Mesenchymal stem cell (in vitro differentiated cells and primary cell): ENCODE measurements at regions not wholly inside any gene's neighbourhood (a gene's known extent, or its start where the extent isn't known, plus 50 kb on each side); places are given as distances from the start of the nearest gene placed in this dataset.

Experiments used
- DNase-seq: peaks from one replicate; pipeline ENCODE4 v3.0.0-alpha.2; 2013
- H2AFZ ChIP-seq: one replicate; pipeline ENCODE4 v1.6.1; 2013; ENCODE audit warnings: low read depth, mild to moderate bottlenecking, control low read depth, inconsistent platforms, low read length, moderate library complexity
- H2AK5ac ChIP-seq: 2 replicates; pipeline ENCODE4 v1.6.1; 2013; ENCODE audit warnings: low read length, moderate library complexity, mild to moderate bottlenecking, inconsistent platforms; ENCODE audit not compliant: severe bottlenecking
- H2BK120ac ChIP-seq: one replicate; pipeline ENCODE4 v1.6.1; 2013; ENCODE audit warnings: low read depth, mild to moderate bottlenecking, inconsistent platforms, low read length, moderate library complexity
- H2BK12ac ChIP-seq, 2 experiments: one replicate each; pipeline ENCODE4 v1.6.1; 2013; ENCODE audit warnings: inconsistent platforms in 2 of 2, low read length in 2 of 2, mild to moderate bottlenecking in 2 of 2, moderate library complexity in 2 of 2, control low read depth in 1 of 2
- H2BK15ac ChIP-seq: one replicate; pipeline ENCODE4 v1.6.1; 2013; ENCODE audit warnings: mild to moderate bottlenecking, low read depth, inconsistent platforms; ENCODE audit not compliant: poor library complexity, severe bottlenecking
- H2BK5ac ChIP-seq: 2 replicates; pipeline ENCODE4 v1.6.1; 2013; ENCODE audit warnings: low read depth, mild to moderate bottlenecking, low read length, control low read depth, inconsistent platforms; ENCODE audit not compliant: poor library complexity, severe bottlenecking
- H3K14ac ChIP-seq, 2 experiments: one replicate each; pipeline ENCODE4 v1.6.1; 2013; ENCODE audit warnings: inconsistent platforms in 2 of 2, low read length in 2 of 2, control low read depth in 1 of 2, mild to moderate bottlenecking in 1 of 2, moderate library complexity in 1 of 2
- H3K18ac ChIP-seq, 2 experiments: one replicate each; pipeline ENCODE4 v1.6.1; 2013; ENCODE audit warnings: inconsistent platforms in 2 of 2, low read length in 2 of 2, control low read depth in 1 of 2, low read depth in 1 of 2, mild to moderate bottlenecking in 1 of 2
- H3K23ac ChIP-seq, 2 experiments: one replicate each; pipeline ENCODE4 v1.6.1; 2013; ENCODE audit warnings: inconsistent platforms in 2 of 2, low read length in 2 of 2, mild to moderate bottlenecking in 2 of 2, moderate library complexity in 2 of 2, control low read depth in 1 of 2
- H3K27ac ChIP-seq: 2 replicates; pipeline ENCODE4 v1.5.1; 2013; ENCODE audit warnings: mild to moderate bottlenecking, moderate library complexity, low read length, control low read depth, inconsistent platforms; ENCODE audit not compliant: poor library complexity, severe bottlenecking
- H3K27me3 ChIP-seq, 2 experiments: 2 replicates each; pipeline versions ENCODE4 v1.6.1 to v1.7.0; 2013; ENCODE audit warnings: low read length in 2 of 2, mild to moderate bottlenecking in 2 of 2, moderate library complexity in 2 of 2, control low read depth in 1 of 2, inconsistent platforms in 1 of 2; ENCODE audit not compliant: control insufficient read depth in 1 of 2, insufficient read depth in 1 of 2
- H3K36me3 ChIP-seq, 2 experiments: 2 replicates each; pipeline versions ENCODE4 v1.6.1 to v1.7.0; 2013; ENCODE audit warnings: low read length in 2 of 2, control low read depth in 1 of 2, inconsistent platforms in 1 of 2, low read depth in 1 of 2, mild to moderate bottlenecking in 1 of 2; ENCODE audit not compliant: insufficient read depth in 2 of 2, control insufficient read depth in 1 of 2
- H3K4ac ChIP-seq, 2 experiments: one replicate each; pipeline ENCODE4 v1.6.1; 2013; ENCODE audit warnings: inconsistent platforms in 2 of 2, low read length in 2 of 2, mild to moderate bottlenecking in 2 of 2, moderate library complexity in 2 of 2, control low read depth in 1 of 2, low read depth in 1 of 2
- H3K4me1 ChIP-seq: 2 replicates; pipeline ENCODE4 v1.6.1; 2013; ENCODE audit warnings: low read depth, low read length, control low read depth; ENCODE audit not compliant: control insufficient read depth, insufficient read depth
- H3K4me2 ChIP-seq: 2 replicates; pipeline ENCODE4 v1.6.1; 2013; ENCODE audit warnings: low read length, mild to moderate bottlenecking, inconsistent platforms; ENCODE audit not compliant: poor library complexity, severe bottlenecking
- H3K4me3 ChIP-seq, 2 experiments: 2 replicates each; pipeline versions ENCODE4 v1.5.1 to v1.7.0; 2013; ENCODE audit warnings: low read length in 2 of 2, mild to moderate bottlenecking in 2 of 2, control low read depth in 1 of 2, low read depth in 1 of 2; ENCODE audit not compliant: insufficient read depth in 1 of 2
- H3K79me1 ChIP-seq: replicated peaks from 2 replicates; pipeline ENCODE4 v1.6.1; 2013; ENCODE audit warnings: mild to moderate bottlenecking, control low read depth, low read length, inconsistent platforms; ENCODE audit not compliant: poor library complexity, severe bottlenecking
- H3K9ac ChIP-seq: 2 replicates; pipeline ENCODE4 v1.7.0; 2013; ENCODE audit warnings: mild to moderate bottlenecking, low read length, moderate library complexity
- H3K9me3 ChIP-seq: 2 replicates; pipeline ENCODE4 v1.7.0; 2013; ENCODE audit warnings: mild to moderate bottlenecking, low read length; ENCODE audit not compliant: control insufficient read depth
- H4K8ac ChIP-seq: one replicate; pipeline ENCODE4 v1.6.1; 2013; ENCODE audit warnings: inconsistent platforms, mild to moderate bottlenecking, low read length, moderate library complexity
- H4K91ac ChIP-seq: one replicate; pipeline ENCODE4 v1.6.1; 2013; ENCODE audit warnings: mild to moderate bottlenecking, low read length, inconsistent platforms
- WGBS: methylation state at CpG from one replicate; pipeline ENCODE4 v1.1.7; 2013; ENCODE audit warnings: mixed read lengths; 5-methylcytosine and 5-hydroxymethylcytosine counted together

DNA sequence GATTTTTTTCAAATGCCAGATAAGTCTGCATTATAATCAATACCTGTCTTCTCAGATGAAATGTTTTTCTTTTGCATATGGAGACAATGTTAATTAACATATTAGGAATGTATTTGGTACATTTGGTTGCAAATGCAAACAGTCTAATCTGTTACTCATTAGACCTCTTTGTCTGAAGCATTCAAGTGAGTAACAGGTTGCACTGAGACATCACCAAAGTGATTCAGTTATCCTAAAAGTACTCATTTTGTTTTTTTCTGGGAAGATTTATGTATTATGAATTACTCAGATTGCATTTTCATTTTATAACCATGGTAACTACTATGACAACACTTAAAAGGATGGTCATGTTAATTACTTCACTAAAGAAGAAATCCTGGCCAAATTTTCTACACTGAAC is 513.6 kb downstream of the HTR7 start:
- Histone ChIP-seq H3K27me3 (peaks cover 0 to 2% of the 10 kb centered on the region in 2 experiments), H2AFZ (no peak overlapping the region), H2BK15ac (no peak overlapping the region), H3K4me1 (no peaks in the 10 kb centered on the region), H2BK5ac (no peak overlapping the region), H3K23ac (no peak overlapping the region), H2AK5ac (no peak overlapping the region), H3K9me3 (no peaks in the 10 kb centered on the region), H3K4ac (no peak overlapping the region), H3K36me3 (no peaks in the 10 kb centered on the region), H4K91ac (no peak overlapping the region), H3K14ac (no peak overlapping the region), H2BK120ac (no peak overlapping the region), H4K8ac (no peak overlapping the region), H3K4me2 (no peak overlapping the region), H3K9ac (no peak overlapping the region), H2BK12ac (no peak overlapping the region), H3K79me1 (no peaks in the 10 kb centered on the region), H3K18ac (no peak overlapping the region), H3K27ac (no peak overlapping the region), H3K4me3 (no peak overlapping the region)
- no peak for DNase-seq

DNA sequence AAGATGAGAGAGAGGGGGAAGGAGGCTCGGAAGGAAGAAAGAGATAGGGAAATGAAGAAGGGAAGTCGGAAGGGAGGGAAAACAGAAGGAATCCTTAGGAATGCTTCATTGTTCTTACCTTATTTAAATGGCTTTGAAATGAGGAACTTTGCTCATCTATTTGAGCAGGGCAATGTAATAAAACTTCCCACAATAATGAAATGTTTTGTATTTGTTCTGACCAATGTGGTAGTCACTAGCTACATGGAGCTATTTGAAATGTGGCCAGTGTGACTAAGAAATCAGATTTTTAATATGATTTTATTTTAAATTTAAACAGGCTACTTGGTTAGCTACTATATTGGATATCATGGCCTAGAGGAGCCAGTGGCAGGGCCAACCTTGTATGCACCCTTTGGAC is 510.6 kb downstream of the HTR7 start:
- no peaks in the 10 kb centered on the region for H3K9me3 ChIP-seq
- no peaks in the 10 kb centered on the region for H3K79me1 ChIP-seq
- H2AK5ac ChIP-seq: no peak overlapping the region
- H3K27ac ChIP-seq: no peak overlapping the region
- no peak overlapping the region for H3K23ac ChIP-seq
- H3K14ac ChIP-seq: no peak overlapping the region
- H3K36me3 ChIP-seq: no peaks in the 10 kb centered on the region
- 100% methylated on average over 1 of the region's 2 CpGs for WGBS
- H2BK120ac ChIP-seq: no peak overlapping the region
- H2BK5ac ChIP-seq: no peak overlapping the region
- no peak overlapping the region for H3K18ac ChIP-seq
- H3K9ac ChIP-seq: no peak overlapping the region
- H2AFZ ChIP-seq: no peak overlapping the region
- no peak overlapping the region for H2BK15ac ChIP-seq
- H2BK12ac ChIP-seq: no peak overlapping the region
- DNase-seq: no peak
- no peak overlapping the region for H3K4ac ChIP-seq
- no peak overlapping the region for H3K4me2 ChIP-seq
- H4K8ac ChIP-seq: no peak overlapping the region
- H3K4me1 ChIP-seq: no peaks in the 10 kb centered on the region
- H3K27me3 ChIP-seq: no peaks in the 10 kb centered on the region
- no peak overlapping the region for H3K4me3 ChIP-seq
- no peak overlapping the region for H4K91ac ChIP-seq

GRCh38 chr10:90350122-90350521 is 507.7 kb downstream of the HTR7 start:
- Histone ChIP-seq H3K14ac (no peak overlapping the region), H3K4me3 (no peak overlapping the region), H3K27ac (no peak overlapping the region), H4K8ac (no peak overlapping the region), H3K4me2 (no peak overlapping the region), H3K9ac (no peak overlapping the region), H3K23ac (no peak overlapping the region), H2BK120ac (no peak overlapping the region), H4K91ac (no peak overlapping the region), H2BK5ac (no peak overlapping the region), H3K9me3 (no peaks in the 10 kb centered on the region), H3K4me1 (no peaks in the 10 kb centered on the region), H3K18ac (no peak overlapping the region), H2AK5ac (no peak overlapping the region), H2BK15ac (no peak overlapping the region), H3K4ac (no peak overlapping the region), H3K27me3 (no peaks in the 10 kb centered on the region), H2BK12ac (no peak overlapping the region), H3K36me3 (no peaks in the 10 kb centered on the region), H2AFZ (no peak overlapping the region), H3K79me1 (no peaks in the 10 kb centered on the region)
- DNase-seq: no peak
- WGBS: no CpG with 5 or more reads among the region's 1 CpG

DNA sequence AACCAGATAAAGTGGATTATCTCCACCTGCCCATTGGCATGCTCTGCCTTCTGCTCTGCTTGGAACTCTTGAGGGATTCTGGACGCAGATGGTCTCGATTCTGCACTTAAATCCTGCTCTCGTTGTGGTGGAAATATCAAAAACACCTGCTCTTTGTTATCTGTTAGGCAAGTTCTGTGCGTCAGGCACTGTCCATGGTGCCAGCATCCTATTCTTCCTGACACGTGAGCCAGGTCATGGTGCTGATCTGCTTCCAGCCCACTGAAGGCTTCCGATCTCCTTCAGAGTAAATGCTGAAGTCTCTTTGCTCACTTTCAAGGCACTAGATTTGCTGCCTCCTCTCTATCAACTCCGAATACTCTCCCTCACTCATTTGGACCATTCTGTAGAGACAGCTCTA is 505.6 kb downstream of the HTR7 start:
- H3K23ac ChIP-seq: no peak overlapping the region
- no peaks in the 10 kb centered on the region for H3K27me3 ChIP-seq
- no peak overlapping the region for H3K9ac ChIP-seq
- H2BK12ac ChIP-seq: no peak overlapping the region
- H3K14ac ChIP-seq: no peak overlapping the region
- WGBS: 74% methylated on average over 7 of the region's 7 CpGs
- H3K27ac ChIP-seq: no peak overlapping the region
- H3K4ac ChIP-seq: no peak overlapping the region
- H3K9me3 ChIP-seq: no peaks in the 10 kb centered on the region
- no peak overlapping the region for H4K8ac ChIP-seq
- no peak overlapping the region for H4K91ac ChIP-seq
- no peaks in the 10 kb centered on the region for H3K4me1 ChIP-seq
- H2BK120ac ChIP-seq: no peak overlapping the region
- H3K18ac ChIP-seq: no peak overlapping the region
- H3K79me1 ChIP-seq: no peaks in the 10 kb centered on the region
- H2AFZ ChIP-seq: no peak overlapping the region
- H2BK15ac ChIP-seq: no peak overlapping the region
- DNase-seq: no peak
- no peak overlapping the region for H3K4me2 ChIP-seq
- no peak overlapping the region for H3K4me3 ChIP-seq
- no peak overlapping the region for H2AK5ac ChIP-seq
- no peaks in the 10 kb centered on the region for H3K36me3 ChIP-seq
- H2BK5ac ChIP-seq: no peak overlapping the region
